GM12878 (cell line): ENCODE measurements at regions not wholly inside any gene's neighbourhood (a gene's known extent, or its start where the extent isn't known, plus 50 kb on each side); places are given as distances from the start of the nearest gene placed in this dataset.

Source experiments
- ATAC-seq: fragments of 200-7000 bp; cut with Tn5 transposase; 3 replicates; pipeline ENCODE4 v1.9.1; 2020; ENCODE audit warnings: mild to moderate bottlenecking, moderate library complexity
- BruUV-seq: library from RNA; stranded (reverse); fragments of 400-500 nt; replicated peaks from 2 replicates; lab custom pipeline; 2021; lab: Mats Ljungman, UMichigan
- CTCF ChIA-PET: fragments of 300-600 bp; sonication (Branson Sonifier 250); formaldehyde crosslinking; extraction: SDS; loops from one replicate; lab custom pipeline; 2021; ENCODE audit warnings: inconsistent platforms; lab: Yijun Ruan, JAX
- POLR2A ChIA-PET: fragments of 350-600 bp; formaldehyde crosslinking; extraction: SDS; loops from one replicate; lab custom pipeline; 2021; ENCODE audit warnings: inconsistent platforms; lab: Charles Lee
- RAD21 ChIA-PET: fragments of 300-600 bp; sonication (Branson Sonifier 250); formaldehyde crosslinking; loops from one replicate; lab custom pipeline; 2023; ENCODE audit warnings: antibody characterized with exemption; ENCODE audit not compliant: unreplicated experiment; lab: Charles Lee
- SMC1A ChIA-PET: fragments of 300-600 bp; sonication (Branson Sonifier 250); formaldehyde crosslinking; loops from one replicate; lab custom pipeline; 2023; ENCODE audit not compliant: unreplicated experiment, uncharacterized antibody; lab: Charles Lee
- DNase-seq: peaks from one replicate; pipeline ENCODE4 v3.0.0-alpha.2; 2011; ENCODE audit warnings: low read depth, low spot score
- FAIRE-seq: peaks from 3 replicates; lab custom pipeline; 2011; peaks lifted over from hg19 to GRCh38; lab: Jason Lieb, UNC
- H2AFZ ChIP-seq: 2 replicates; pipeline ENCODE4 v1.6.0; 2011; ENCODE audit warnings: low read depth, low read length, control low read depth; ENCODE audit not compliant: control insufficient read depth
- H3K27ac ChIP-seq: 2 replicates; pipeline ENCODE4 v1.5.1; 2011; ENCODE audit warnings: control low read depth; ENCODE audit not compliant: control insufficient read depth, insufficient read depth
- H3K27me3 ChIP-seq, 2 experiments: replicated peaks in 1 of 2; 2 replicates each; pipeline versions ENCODE4 v1.6.0 to v1.6.1; 2011; ENCODE audit warnings: low read length in 1 of 2; ENCODE audit not compliant: control insufficient read depth in 2 of 2, insufficient read depth in 2 of 2
- H3K36me3 ChIP-seq, 2 experiments: 2 replicates each; pipeline ENCODE4 v1.5.1; 2011; ENCODE audit warnings: low read length in 1 of 2; ENCODE audit not compliant: control insufficient read depth in 2 of 2, insufficient read depth in 2 of 2
- H3K4me1 ChIP-seq: 2 replicates; pipeline ENCODE4 v1.6.1; 2011; ENCODE audit warnings: mild to moderate bottlenecking, low read length, moderate library complexity, mixed read lengths; ENCODE audit not compliant: control insufficient read depth, insufficient read depth
- H3K4me2 ChIP-seq: 2 replicates; pipeline ENCODE4 v1.6.0; 2011; ENCODE audit warnings: control low read depth; ENCODE audit not compliant: control insufficient read depth, insufficient read depth
- H3K4me3 ChIP-seq: fragments of 200-600 bp; sonication (generic); 2 replicates; pipeline ENCODE4 v1.5.1; 2016
- H3K79me2 ChIP-seq: 2 replicates; pipeline ENCODE4 v1.6.0; 2011; ENCODE audit warnings: low read length; ENCODE audit not compliant: control insufficient read depth, insufficient read depth
- H3K9ac ChIP-seq: 2 replicates; pipeline ENCODE4 v1.8.0; 2011; ENCODE audit warnings: low read length, control low read depth, mixed read lengths; ENCODE audit not compliant: control insufficient read depth, insufficient read depth
- H3K9me3 ChIP-seq: replicated peaks from 3 replicates; pipeline ENCODE4 v1.5.1; 2011; ENCODE audit warnings: mild to moderate bottlenecking, low read length; ENCODE audit not compliant: control insufficient read depth, insufficient read depth
- H4K20me1 ChIP-seq: 2 replicates; pipeline ENCODE4 v1.6.0; 2011; ENCODE audit not compliant: control insufficient read depth, insufficient read depth
- ASH2L ChIP-seq: fragments of 300-600, 200-600 bp; sonication (generic); IDR thresholded peaks from 2 replicates; pipeline ENCODE4 v1.6.1; 2017; ENCODE audit warnings: low read depth, mild to moderate bottlenecking, borderline replicate concordance
- BCL11A ChIP-seq: IDR thresholded peaks from 2 replicates; pipeline ENCODE4 v1.6.1; 2011; ENCODE audit warnings: low read depth, low read length
- CBX5 ChIP-seq: sonication (generic); IDR thresholded peaks from 2 replicates; pipeline ENCODE4 v1.6.1; 2016; ENCODE audit warnings: low read depth, moderate library complexity, mild to moderate bottlenecking, inconsistent platforms
- ETV6 ChIP-seq, 2 experiments: fragments of 450-650 bp in 1 of 2; IDR thresholded peaks in 1 of 2; conservative IDR thresholded peaks in 1 of 2; 2 replicates each; pipeline ENCODE4 v1.6.1; 2014; ENCODE audit warnings: antibody characterized with exemption in 1 of 2, borderline replicate concordance in 1 of 2, low read depth in 1 of 2, mild to moderate bottlenecking in 1 of 2, moderate library complexity in 1 of 2
- KLF5 ChIP-seq: fragments of 450-650 bp; IDR thresholded peaks from 2 replicates; pipeline ENCODE4 v1.6.1; 2014; ENCODE audit warnings: mild to moderate bottlenecking; ENCODE audit not compliant: partially characterized antibody
- SMAD1 ChIP-seq: fragments of 450-650 bp; IDR thresholded peaks from 2 replicates; pipeline ENCODE4 v1.6.1; 2018; ENCODE audit warnings: mild to moderate bottlenecking, low read depth; ENCODE audit not compliant: partially characterized antibody
- ZBED1 ChIP-seq: IDR thresholded peaks from 2 replicates; pipeline ENCODE4 v1.6.1; 2016; ENCODE audit warnings: borderline replicate concordance
- ZNF622 ChIP-seq: fragments of 450-650 bp; IDR thresholded peaks from 2 replicates; pipeline ENCODE4 v1.6.1; 2017; ENCODE audit warnings: mild to moderate bottlenecking, inconsistent platforms
- WGBS: methylation state at CpG from one replicate; pipeline ENCODE4 v1.1.6; 2016; ENCODE audit warnings: low lambda C conversion rate; ENCODE audit not compliant: insufficient replicate concordance, insufficient coverage; ENCODE audit errors: missing lambda C conversion rate; 5-methylcytosine and 5-hydroxymethylcytosine counted together
- in situ Hi-C: fragments of 300-500 bp; cut with MboI; formaldehyde crosslinking; loops from 9 replicates; pipeline ENCODE4 v1.14.3; 2018; ENCODE audit warnings: mixed read lengths
- intact Hi-C: fragments of 100-400 bp; cut with micrococcal nuclease; formaldehyde crosslinking; loops from one replicate; pipeline ENCODE4 v1.14.2; 2022; ENCODE audit not compliant: unreplicated experiment
- TF ChIP-seq, protein P1 (sequence below): fragments of 450-650 bp; formaldehyde crosslinking; IDR thresholded peaks from 2 replicates; pipeline ENCODE4 v1.4.0; 2020; ENCODE audit warnings: mild to moderate bottlenecking, moderate library complexity
- TF ChIP-seq, protein P2 (sequence below): fragments of 450-650 bp; formaldehyde crosslinking; IDR thresholded peaks from 2 replicates; pipeline ENCODE4 v1.4.0; 2022; ENCODE audit warnings: mild to moderate bottlenecking, moderate library complexity
- TF ChIP-seq, protein P3 (sequence below): fragments of 450-650 bp; IDR thresholded peaks from 2 replicates; pipeline ENCODE4 v1.6.1; 2017; ENCODE audit warnings: borderline replicate concordance

DNA sequence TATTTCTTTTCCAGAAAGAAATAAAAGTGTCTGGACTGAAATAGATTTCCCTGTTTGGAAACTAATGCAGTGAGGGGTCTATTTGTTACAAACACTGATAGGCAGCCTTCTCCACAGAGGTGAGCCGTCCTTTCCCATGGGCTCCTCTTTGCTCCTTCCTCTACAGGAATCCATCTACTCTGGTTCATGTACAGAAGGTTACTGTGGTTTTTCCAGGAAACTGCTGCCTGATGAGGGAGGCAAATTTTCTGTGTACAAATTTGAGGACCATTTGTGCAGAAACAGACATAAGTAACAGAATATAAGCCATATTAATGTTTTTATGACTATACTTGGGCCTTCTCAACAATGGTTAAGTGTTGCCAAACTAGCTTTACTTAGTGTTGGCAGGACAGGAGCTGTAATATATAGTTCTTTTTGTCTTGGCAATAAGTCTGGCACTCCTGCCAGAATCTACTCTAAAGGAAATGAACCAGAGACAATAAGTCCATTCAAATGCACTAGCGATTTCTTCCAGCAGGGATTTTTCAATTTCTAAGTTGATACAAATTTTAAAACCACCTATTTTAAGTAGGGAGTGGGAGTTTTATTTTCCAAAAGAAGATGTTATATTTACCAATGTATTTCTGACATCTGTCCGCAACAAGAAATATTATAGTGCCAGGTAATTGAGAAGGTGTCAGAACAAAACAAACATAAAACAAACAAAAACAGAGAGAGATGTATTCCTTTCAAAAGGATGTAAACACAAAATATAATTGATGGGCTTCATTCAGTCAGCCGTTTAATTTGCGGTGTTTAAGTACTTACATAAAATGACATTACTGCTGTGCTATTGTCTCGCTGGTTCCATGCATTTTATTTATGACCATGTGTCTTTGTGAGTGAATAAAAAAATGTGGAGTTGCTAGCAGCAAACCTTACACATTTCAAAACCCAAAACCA is 91.0 kb upstream of the NFE2L3 start:
- ChIA-PET RAD21 (interaction anchor here (1.1 to 6.1 kb wide), 3 partner anchors 11 to 167 kb away, joined by 3 to 62 read pairs (median 41); no protein-coding TSS in a partner anchor), CTCF (interaction anchor here (0.9 to 15.1 kb wide), 5 partner anchors 96 to 167 kb away, joined by 3 to 264 read pairs (median 3); no protein-coding TSS in a partner anchor), SMC1A (interaction anchor here (0.6 to 12.1 kb wide), 7 partner anchors 9 to 167 kb away, joined by 3 to 200 read pairs (median 3); no protein-coding TSS in a partner anchor), POLR2A (interaction anchor here (0.6 to 1.9 kb wide), 2 partner anchors 96 to 169 kb away, joined by 3 to 6 read pairs; no protein-coding TSS in a partner anchor)
- no peaks in the 10 kb centered on the region; a peak in 1 of 4 replicates for H3K27me3 ChIP-seq
- intact Hi-C loops (loop anchor here (1.0 to 10.0 kb wide), 3 partner anchors 92 to 604 kb away; no protein-coding TSS in a partner anchor), in situ Hi-C loops (no loop called here)
- WGBS, result 38% methylated on average over 6 of the region's 6 CpGs
- no peaks in the 10 kb centered on the region for H3K36me3 ChIP-seq
- H2AFZ ChIP-seq, result peak overlapping the region; percentile 7; the same call in 1 of the 2 replicates
- H3K9ac ChIP-seq, result no peak overlapping the region
- no peak overlapping the region for H3K4me2 ChIP-seq
- BruUV-seq, result no TSS peak
- no peaks in the 10 kb centered on the region for H3K79me2 ChIP-seq
- FAIRE-seq, result no peak
- no peak overlapping the region for H3K4me3 ChIP-seq
- H3K27ac ChIP-seq, result no peak overlapping the region
- no peaks in the 10 kb centered on the region for H4K20me1 ChIP-seq
- TF ChIP-seq, protein P1, sequence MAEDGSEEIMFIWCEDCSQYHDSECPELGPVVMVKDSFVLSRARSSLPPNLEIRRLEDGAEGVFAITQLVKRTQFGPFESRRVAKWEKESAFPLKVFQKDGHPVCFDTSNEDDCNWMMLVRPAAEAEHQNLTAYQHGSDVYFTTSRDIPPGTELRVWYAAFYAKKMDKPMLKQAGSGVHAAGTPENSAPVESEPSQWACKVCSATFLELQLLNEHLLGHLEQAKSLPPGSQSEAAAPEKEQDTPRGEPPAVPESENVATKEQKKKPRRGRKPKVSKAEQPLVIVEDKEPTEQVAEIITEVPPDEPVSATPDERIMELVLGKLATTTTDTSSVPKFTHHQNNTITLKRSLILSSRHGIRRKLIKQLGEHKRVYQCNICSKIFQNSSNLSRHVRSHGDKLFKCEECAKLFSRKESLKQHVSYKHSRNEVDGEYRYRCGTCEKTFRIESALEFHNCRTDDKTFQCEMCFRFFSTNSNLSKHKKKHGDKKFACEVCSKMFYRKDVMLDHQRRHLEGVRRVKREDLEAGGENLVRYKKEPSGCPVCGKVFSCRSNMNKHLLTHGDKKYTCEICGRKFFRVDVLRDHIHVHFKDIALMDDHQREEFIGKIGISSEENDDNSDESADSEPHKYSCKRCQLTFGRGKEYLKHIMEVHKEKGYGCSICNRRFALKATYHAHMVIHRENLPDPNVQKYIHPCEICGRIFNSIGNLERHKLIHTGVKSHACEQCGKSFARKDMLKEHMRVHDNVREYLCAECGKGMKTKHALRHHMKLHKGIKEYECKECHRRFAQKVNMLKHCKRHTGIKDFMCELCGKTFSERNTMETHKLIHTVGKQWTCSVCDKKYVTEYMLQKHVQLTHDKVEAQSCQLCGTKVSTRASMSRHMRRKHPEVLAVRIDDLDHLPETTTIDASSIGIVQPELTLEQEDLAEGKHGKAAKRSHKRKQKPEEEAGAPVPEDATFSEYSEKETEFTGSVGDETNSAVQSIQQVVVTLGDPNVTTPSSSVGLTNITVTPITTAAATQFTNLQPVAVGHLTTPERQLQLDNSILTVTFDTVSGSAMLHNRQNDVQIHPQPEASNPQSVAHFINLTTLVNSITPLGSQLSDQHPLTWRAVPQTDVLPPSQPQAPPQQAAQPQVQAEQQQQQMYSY, result no peak
- TF ChIP-seq ETV6 (conservative IDR thresholded peaks at IDR 0.05 in 1 of 2, IDR thresholded peaks at IDR 0.05 in 1 of 2; ENCODE audit: borderline replicate concordance in 1 of 2, low read depth in 1 of 2) (no peak), CBX5 (no peak), ZNF622 (no peak), ASH2L (no peak), BCL11A (no peak), SMAD1 (no peak), ZBED1 (no peak), KLF5 (no peak)
- TF ChIP-seq, protein P2, sequence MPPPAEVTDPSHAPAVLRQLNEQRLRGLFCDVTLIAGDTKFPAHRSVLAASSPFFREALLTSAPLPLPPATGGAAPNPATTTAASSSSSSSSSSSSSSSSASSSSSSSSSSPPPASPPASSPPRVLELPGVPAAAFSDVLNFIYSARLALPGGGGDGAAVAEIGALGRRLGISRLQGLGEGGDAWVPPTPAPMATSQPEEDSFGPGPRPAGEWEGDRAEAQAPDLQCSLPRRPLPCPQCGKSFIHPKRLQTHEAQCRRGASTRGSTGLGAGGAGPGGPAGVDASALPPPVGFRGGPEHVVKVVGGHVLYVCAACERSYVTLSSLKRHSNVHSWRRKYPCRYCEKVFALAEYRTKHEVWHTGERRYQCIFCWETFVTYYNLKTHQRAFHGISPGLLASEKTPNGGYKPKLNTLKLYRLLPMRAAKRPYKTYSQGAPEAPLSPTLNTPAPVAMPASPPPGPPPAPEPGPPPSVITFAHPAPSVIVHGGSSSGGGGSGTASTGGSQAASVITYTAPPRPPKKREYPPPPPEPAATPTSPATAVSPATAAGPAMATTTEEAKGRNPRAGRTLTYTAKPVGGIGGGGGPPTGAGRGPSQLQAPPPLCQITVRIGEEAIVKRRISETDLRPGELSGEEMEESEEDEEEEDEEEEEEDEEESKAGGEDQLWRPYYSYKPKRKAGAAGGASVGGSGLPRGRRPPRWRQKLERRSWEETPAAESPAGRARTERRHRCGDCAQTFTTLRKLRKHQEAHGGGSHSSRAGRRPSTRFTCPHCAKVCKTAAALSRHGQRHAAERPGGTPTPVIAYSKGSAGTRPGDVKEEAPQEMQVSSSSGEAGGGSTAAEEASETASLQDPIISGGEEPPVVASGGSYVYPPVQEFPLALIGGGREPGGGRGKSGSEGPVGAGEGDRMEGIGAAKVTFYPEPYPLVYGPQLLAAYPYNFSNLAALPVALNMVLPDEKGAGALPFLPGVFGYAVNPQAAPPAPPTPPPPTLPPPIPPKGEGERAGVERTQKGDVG (CRISPR knock-in tag), result no peak
- TF ChIP-seq, protein P3, sequence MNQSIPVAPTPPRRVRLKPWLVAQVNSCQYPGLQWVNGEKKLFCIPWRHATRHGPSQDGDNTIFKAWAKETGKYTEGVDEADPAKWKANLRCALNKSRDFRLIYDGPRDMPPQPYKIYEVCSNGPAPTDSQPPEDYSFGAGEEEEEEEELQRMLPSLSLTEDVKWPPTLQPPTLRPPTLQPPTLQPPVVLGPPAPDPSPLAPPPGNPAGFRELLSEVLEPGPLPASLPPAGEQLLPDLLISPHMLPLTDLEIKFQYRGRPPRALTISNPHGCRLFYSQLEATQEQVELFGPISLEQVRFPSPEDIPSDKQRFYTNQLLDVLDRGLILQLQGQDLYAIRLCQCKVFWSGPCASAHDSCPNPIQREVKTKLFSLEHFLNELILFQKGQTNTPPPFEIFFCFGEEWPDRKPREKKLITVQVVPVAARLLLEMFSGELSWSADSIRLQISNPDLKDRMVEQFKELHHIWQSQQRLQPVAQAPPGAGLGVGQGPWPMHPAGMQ, result no peak
- TF ChIP-seq, all 136 proteins: peak for 0
- Histone ChIP-seq H3K4me1 (no peaks in the 10 kb centered on the region), H3K9me3 (no peaks in the 10 kb centered on the region; the same call in 1 of the 3 replicates)
- DNase-seq, result no peak
- ATAC-seq, result no peak; the same call in 2 of the 3 replicates
